SKM-1 treated with dmso at 0.1 percent for 144 hours (cell line): ENCODE measurements at regions not wholly inside any gene's neighbourhood (a gene's known extent, or its start where the extent isn't known, plus 50 kb on each side); places are given as distances from the start of the nearest gene placed in this dataset.

Source experiments
- DNase-seq: peaks from one replicate; lab custom pipeline; 2025; ENCODE audit not compliant: unreplicated experiment; lab: John Stamatoyannopoulos, UW

GRCh38 chr19:33898062-33898677 is 101.5 kb downstream of the KCTD15 start:
- DNase-seq: no peak

DNA sequence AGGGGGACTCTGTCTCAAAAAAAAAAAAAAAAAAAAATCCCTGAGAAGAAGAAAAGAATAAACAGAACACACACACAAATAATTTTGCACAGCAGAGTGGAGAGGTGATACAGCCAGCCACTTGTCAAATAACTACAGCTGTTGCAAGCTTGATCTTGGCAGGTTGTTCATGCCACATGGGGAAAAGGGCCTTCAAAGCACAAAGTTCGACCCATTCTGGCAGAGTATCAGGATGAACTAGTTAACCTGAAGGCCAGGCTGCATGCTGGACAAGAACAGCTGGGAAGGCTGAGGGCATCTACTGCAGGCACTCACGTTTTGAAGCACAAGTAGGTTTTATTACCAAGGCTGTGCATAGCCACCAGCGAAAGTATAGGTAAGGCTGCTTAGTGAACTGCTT is 104.1 kb downstream of the KCTD15 start:
- no peak for DNase-seq

GRCh38 chr19:33902395-33902794 is 105.7 kb downstream of the KCTD15 start:
- DNase-seq: no peak

DNA sequence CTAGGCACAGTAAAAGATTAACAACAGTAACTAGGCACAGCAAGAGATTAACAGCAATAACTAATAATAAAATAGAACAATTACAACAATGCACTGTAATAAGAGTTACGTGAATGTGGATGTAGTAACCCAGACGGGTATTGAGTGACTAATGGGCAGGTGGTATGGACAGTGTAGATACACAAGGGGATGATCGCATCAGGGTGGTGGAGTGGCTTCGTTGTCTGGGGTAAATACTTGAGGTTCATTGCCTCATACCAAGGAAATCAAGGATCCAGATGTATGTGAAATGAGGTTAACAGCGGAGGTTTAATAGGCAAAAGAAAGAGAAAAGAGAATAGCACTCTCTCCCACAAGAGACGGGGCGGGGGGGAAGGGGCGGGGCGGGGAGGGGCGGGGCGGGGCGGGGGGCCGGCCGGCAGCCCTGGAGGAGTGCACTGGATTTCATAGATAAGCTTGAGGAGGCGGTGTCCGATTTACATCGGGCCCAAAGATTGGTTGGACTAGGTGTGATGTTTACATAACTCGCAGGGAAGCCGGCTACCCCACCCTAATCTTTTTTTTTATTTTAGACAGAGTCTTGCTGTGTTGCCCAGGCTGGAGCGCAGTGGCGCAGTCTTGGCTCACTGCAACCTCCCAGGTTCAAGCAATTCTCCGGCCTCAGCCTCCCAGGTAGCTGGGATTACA is 106.3 kb downstream of the KCTD15 start:
- DNase-seq: no peak

DNA sequence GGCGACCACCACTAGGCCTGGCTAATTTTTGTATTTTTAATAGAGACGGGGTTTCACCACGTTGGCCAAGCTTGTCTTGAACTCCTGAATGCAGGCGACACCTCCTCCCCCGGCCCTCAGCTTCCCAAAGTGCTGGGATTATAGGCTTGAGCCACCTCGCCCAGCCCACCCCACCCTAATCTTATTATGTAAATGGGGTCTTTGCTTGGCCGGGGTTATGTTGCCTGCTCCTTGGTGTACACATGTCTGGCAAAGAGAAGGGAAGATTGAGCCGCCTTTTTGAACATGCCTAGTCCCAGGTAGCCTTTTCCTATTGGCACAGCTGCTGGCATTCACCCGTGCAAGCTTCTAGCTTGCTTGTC is 106.8 kb downstream of the KCTD15 start:
- DNase-seq: no peak

DNA sequence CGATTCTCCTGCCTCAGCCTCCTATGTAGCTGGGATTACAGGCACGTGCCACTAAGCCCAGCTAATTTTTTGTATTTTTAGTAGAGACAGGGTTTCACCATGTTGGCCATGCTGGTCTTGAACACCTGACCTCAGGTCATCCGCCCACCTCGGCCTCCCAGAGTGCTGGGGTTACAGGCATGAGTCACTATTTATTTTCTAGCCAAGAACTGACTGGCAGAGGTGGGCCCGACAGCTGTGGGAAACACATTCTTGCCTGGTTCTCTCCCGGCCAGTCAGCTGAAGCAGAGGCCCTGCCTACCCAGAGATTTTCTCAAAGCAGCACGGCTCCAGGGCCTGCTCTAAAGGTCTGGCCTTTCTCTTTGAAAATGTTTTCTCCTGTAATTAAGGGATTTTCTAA is 108.0 kb downstream of the KCTD15 start:
- no peak for DNase-seq

DNA sequence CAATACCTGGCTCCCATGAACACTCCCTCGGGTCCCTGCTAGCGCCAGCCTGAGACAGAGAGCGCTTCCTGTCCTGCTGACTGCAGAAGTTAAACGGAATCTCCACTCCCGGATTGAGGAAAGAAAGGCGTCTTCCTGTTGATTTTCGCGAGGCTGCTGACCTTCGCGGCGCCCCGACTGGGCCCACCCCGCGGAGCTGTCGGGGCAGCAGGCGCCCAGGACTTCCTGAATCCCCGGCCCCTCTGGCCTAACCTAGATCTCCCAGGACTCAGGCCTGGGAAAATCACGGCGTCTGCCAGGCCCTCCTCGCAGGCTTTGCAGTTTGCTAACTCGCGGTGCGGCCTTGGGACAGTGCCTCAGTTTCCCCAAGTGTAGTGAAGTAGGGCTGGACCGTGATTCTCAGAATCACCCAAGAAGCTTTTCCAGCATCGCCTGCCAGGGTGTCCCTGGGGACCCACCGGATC is 108.8 kb downstream of the KCTD15 start:
- no peak for DNase-seq

GRCh38 chr19:33905937-33906577 is 109.4 kb downstream of the KCTD15 start:
- no peak for DNase-seq

DNA sequence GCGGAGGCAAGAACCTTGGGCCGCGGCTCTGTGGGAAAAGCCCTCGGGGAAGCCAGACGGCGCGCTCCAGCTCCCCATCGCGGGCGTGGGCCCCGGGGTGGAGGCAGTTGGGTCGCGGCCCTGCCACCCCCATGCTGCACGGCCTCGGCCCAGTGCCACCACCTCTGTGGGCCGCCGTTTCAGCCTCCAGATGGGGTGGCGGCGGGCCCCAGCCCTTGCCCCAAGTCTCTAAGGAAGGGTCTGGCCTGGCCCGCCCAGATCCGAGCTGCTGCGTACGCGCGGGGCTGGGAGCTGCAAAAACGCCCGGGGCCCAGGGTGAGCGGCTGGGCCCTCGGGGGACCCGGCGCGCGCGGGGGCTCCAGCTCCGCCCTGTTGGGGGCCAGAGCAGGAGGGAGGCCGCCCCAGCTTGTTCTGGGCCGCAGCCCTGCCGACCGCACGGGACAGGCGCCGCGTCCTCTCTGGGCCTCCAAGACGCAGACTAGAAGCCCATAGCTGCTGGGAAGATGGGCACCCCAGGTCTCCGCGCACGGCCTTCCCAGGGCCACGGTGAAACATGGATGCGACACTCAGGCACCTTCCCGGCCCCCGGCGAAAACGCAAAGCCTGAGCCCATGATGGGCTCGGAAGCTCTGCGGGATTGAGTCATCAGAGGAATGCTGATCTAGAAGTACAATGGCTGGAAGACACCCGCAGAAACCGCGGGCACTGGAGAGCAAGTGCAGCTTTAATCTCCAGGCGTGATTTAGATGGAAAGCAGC is 110.1 kb downstream of the KCTD15 start:
- DNase-seq: no peak

- no peak for DNase-seq
Observed at GRCh38 chr19:33910922-33911321, 114.3 kb downstream of the KCTD15 start.

DNA sequence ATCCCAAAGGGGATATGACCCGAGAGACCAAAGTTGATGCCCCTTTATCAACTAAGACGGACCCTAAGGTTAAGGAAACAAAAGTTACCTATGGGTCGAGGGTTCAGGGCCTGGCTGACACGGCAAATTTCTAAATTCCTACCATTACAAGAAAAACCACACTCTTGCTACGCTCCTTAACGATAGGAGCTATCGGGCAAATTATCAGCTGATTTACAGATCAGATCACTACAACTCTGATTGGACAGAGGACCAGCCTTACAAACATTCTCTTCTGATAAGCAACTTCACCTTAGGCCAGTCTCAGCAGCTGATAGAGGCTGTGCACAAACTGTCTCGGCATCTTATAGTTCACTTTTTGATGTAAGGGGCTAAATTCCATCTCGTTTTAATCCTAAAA is 117.9 kb downstream of the KCTD15 start:
- no peak for DNase-seq

DNA sequence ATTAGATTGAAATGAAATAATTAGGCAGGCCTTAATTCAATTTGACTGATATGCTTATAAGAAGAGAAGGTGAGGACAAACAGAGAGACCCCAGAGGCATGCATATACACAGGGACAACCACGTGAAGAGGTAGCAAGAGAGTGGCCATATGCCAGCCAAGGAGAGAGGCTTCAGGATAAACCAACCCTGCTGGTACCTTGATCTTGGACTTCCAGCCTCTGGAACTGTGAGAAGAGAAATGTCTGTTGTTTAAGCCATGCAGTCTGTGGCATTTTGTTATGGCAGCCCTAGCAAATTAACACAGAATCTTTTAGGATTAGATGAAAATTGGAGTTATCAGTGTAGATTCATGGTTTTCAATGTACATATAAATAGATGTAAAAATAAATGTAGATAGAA is 120.1 kb downstream of the KCTD15 start:
- DNase-seq: no peak

DNA sequence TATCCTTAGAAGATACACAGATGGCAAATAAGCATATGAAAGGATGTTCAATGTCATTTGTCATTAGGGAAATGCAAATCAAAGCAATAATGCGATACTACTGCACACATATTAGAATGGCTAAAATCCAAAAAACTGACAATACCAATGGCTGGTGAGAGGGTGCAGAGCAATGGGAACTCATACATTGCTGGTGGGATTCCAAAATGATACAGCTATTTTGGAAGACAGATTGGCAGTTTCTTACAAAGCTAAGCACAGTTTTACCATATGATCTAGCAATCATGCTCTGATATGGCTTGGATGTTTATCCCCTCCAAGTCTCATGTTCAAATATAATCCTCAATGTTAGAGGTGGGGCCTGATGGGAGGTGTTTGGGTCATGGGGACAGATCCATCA is 122.6 kb downstream of the KCTD15 start:
- DNase-seq: no peak

DNA sequence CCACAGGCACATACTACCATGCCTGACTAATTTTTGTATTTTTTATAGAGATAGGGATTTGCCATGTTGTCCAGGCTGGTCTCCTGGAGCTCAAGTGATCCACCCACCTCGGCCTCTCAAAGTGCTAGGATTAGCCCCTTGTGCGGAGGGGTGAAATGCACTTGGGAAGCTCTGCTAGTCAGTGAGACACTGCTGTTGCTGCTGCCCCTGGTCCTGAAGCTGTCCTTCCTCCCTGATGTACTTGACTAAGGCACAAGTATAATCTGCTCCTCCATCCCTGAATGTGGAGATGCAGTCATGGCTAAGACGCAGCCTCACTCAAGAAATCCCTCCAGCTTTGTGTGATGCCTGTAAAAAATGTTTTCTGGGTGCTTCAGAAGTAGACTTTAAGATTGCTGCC is 124.5 kb downstream of the KCTD15 start:
- DNase-seq: no peak

DNA sequence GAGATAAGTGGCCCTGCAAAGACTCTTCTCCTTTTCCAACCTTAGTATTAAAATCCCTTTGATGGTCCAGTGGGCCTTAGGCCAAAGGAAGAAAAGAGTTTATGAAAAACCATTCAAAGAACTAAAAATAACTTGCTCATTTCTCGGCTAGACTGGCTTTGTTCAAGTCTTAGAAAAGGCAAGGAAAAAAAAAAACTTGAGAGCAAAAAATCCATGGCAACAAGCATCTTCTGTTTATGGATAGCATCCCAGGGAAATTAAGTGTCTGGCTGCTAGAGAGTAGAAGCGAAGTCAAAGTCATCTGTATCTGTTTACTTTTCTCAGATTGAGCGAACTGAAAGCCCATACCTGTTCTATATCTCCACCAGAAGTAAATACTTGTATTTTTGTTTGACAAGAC is 129.6 kb downstream of the KCTD15 start:
- DNase-seq: no peak

DNA sequence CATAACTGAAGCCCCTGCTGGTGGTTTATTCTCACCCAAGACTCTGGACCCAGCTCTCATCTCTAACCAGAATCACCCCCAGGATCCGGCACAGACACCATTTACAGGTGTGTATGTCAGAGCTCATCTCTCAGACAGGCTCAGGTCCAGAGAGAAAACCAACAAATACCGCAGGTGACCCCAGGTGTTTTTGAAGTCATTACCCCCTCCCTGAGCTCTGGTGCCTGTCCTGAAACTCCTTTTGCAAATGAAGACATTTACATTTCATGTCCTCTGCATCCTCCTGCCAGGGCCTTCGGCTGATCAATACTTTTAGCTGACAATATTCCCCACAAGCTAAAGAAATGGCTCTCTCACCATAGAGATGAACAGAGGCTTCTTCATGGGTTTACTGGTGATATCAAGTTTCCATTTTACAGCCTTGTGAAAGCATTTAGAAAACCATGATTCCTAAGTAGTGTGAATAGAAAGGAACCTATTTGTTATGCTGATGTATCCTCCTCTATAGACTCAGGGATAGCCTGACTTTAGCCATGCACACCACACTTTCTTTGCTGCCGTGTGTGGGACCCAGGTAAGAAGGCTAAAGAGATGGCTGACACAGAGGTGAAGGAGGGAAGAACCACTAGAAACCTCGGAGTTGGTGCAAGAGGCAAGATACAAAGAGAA is 131.3 kb downstream of the KCTD15 start:
- DNase-seq: no peak

DNA sequence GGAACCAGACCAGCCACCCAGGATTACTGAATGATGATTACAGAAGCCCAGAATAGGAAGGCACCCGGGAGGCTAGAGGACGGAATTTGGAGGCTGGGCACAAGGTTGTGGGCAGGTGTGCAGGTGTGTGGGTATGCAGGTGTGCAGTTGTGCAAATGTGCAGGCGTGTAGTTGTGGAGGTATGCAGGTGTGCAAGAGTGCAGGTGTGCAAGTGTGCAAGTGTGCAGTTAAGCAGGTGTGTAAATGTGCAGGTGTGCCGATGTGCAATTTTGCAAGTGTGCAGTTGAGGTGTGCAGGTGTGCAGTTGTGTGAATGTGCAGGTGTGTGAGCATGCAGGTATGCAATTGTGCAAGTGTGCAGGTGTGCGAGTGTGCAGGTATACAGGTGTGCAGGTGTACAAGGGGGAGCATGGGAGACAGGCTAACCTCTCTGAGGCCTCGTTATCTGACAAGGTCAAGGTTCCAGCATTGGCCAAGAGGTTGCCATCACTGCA is 131.8 kb downstream of the KCTD15 start:
- DNase-seq: no peak

- no peak for DNase-seq
Observed at GRCh38 chr19:33933931-33934330, 137.3 kb downstream of the KCTD15 start.

GRCh38 chr19:33938821-33939220 is 142.2 kb downstream of the KCTD15 start:
- DNase-seq: no peak

GRCh38 chr19:33941133-33941532 is 144.5 kb downstream of the KCTD15 start:
- no peak for DNase-seq
